ENCODE measurements at regions not wholly inside any gene's neighbourhood (a gene's known extent, or its start where the extent isn't known, plus 50 kb on each side); places are given as distances from the start of the nearest gene placed in this dataset.

DNA sequence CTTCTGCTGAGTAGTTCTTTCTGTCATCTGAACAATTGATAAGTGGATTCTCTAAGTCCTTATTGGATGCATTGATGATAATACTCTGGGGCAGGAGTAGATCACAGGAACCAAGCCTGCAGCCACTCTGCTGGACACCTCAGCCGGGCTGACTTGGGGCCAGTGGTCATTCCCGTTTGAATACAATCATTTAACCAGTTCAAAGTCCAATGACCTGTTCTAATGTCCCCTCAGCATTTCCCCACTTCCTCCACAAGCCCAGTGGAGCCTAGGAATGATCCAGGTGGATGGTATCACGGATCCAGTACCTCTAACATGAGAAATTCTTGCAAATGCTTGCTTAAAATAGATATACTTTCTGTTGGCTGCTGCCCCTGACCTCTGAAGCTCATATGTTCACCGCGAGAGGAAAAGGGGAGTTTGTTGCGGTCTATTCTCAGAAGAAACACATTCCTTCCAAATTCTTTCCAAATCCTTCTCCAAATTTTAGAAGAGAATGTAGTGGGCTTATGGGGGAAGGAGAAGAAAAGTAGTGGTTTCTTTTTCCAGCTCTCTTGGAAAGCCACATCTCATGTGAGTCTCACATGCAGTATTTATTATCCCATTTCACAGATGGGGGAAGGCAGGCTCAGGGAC is 170.9 kb downstream of the INHBB start:
- no peaks in the 10 kb centered on the region for H3K9me3 ChIP-seq
- in situ Hi-C loops (cut with MboI; ENCODE audit: low sequenced_read_pairs in 4 of 4) = no loop called here
- TF ChIP-seq, protein P1, sequence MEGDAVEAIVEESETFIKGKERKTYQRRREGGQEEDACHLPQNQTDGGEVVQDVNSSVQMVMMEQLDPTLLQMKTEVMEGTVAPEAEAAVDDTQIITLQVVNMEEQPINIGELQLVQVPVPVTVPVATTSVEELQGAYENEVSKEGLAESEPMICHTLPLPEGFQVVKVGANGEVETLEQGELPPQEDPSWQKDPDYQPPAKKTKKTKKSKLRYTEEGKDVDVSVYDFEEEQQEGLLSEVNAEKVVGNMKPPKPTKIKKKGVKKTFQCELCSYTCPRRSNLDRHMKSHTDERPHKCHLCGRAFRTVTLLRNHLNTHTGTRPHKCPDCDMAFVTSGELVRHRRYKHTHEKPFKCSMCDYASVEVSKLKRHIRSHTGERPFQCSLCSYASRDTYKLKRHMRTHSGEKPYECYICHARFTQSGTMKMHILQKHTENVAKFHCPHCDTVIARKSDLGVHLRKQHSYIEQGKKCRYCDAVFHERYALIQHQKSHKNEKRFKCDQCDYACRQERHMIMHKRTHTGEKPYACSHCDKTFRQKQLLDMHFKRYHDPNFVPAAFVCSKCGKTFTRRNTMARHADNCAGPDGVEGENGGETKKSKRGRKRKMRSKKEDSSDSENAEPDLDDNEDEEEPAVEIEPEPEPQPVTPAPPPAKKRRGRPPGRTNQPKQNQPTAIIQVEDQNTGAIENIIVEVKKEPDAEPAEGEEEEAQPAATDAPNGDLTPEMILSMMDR (IDR thresholded peaks at IDR 0.05 in 4 of 5, conservative IDR thresholded peaks at IDR 0.05 in 1 of 5) = no peak
- no peak for TF ChIP-seq POLR2A (IDR thresholded peaks at IDR 0.05)

DNA sequence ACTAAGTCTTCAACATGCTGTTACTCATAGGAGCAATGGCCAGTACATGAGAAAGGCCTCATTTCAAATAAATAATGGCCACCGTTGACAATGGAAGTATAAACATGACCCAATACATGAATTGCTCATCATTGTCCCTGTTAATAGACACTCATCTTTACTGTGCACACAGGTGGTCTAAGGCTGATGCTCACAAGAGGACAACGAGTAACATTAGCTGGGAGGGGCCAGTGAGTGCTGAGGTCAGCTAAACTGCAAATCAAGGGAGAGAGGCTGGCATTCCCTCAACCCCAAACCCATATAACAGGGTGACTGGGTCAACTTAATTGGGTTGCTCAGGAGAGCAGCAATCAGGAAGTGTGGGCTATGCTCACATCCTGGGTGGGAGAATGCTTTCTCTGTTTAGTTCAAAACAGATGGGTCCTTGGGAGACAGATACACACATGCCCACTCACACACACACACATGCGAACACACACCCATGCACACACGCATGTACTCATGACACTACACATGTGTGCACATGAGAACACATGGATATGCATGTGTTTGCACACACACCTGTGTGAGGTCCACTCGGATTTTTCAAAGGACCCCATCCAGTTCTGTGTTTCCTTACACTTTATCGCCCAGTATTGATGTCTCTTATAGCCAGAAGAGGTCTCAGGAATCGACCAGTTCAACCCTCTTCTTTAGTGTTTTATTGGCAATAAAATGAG is 172.0 kb downstream of the INHBB start:
- Histone ChIP-seq H3K27ac (no peak overlapping the region), H3K9me3 (no peaks in the 10 kb centered on the region), H3K4me1 (peaks cover 0 to 5% of the 10 kb centered on the region in 2 donors), H3K27me3 (no peaks in the 10 kb centered on the region), H3K36me3 (no peaks in the 10 kb centered on the region), H3K4me3 (no peak overlapping the region)
- no peak for TF ChIP-seq POLR2A (IDR thresholded peaks at IDR 0.05)
- TF ChIP-seq, protein P1 (IDR thresholded peaks at IDR 0.05 in 4 of 5, conservative IDR thresholded peaks at IDR 0.05 in 1 of 5) = no peak
- in situ Hi-C loops (cut with MboI; ENCODE audit: low sequenced_read_pairs in 4 of 4) (no loop called here), intact Hi-C loops (cut with DNase I; ENCODE audit: low total_unique reads) (no loop called here)
- ATAC-seq (no peak), DNase-seq (no peak)

More for the DNA sequence above, 170.9 kb downstream of the INHBB start:
- no peak for ATAC-seq
- no peaks in the 10 kb centered on the region for H3K27me3 ChIP-seq
- H3K4me1 ChIP-seq = peaks cover 5 to 13% of the 10 kb centered on the region in 2 donors
- H3K4me3 ChIP-seq = no peak overlapping the region
- intact Hi-C loops (cut with DNase I; ENCODE audit: low total_unique reads) = no loop called here
- H3K27ac ChIP-seq = no peak overlapping the region
- no peaks in the 10 kb centered on the region for H3K36me3 ChIP-seq
- no peak for DNase-seq

DNA sequence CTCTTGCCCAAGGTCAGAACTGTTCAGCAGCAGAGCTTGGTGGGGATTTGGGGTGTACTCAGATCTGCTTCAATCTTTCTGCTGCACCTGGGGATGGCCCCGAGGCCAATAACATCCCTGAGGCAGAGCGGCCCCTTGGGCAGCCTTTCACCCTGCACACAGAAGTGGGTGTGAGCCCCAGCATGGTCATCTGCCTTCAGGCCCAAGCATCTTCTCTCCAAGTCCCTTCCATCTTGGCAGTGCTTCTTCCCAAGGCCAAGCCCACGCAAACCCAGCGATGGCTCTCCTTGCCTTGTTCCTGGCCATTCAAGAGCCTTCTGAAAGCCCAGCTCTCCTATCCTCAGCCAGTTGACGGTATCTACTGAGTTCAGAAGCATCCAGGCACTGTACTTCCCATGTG is 172.9 kb downstream of the INHBB start:
- H3K4me1 ChIP-seq = peaks cover 0 to 5% of the 10 kb centered on the region in 2 donors
- ATAC-seq (no peak), DNase-seq (no peak)
- no peak overlapping the region for H3K4me3 ChIP-seq
- no peaks in the 10 kb centered on the region for H3K9me3 ChIP-seq
- intact Hi-C loops (cut with DNase I; ENCODE audit: low total_unique reads) = no loop called here
- in situ Hi-C loops (cut with MboI; ENCODE audit: low sequenced_read_pairs in 4 of 4) = no loop called here
- no peaks in the 10 kb centered on the region for H3K27me3 ChIP-seq
- H3K36me3 ChIP-seq = no peaks in the 10 kb centered on the region
- TF ChIP-seq, protein P1 (IDR thresholded peaks at IDR 0.05 in 4 of 5, conservative IDR thresholded peaks at IDR 0.05 in 1 of 5) = no peak
- TF ChIP-seq POLR2A (IDR thresholded peaks at IDR 0.05) = no peak
- H3K27ac ChIP-seq = no peak overlapping the region

DNA sequence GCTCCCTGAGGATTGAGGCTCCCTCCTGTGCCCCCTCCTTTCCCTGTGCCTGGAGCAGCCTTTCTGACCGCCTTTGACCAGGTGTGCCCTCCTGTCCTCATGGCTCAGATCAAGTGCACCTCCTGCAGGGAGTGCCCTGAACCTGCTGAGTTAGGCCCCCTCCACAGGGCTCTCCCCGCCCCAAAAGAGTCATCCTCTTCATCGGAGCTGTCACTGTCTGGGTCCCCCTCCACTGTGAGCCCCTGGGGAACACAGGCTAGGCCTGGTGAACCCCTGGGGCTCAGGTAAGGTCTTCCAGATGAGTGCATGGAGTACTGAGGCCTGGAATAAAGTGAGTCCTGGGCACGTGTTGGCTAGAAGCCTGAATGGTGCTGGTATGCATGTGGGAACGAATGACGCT is 173.5 kb downstream of the INHBB start:
- TF ChIP-seq, protein P1 (IDR thresholded peaks at IDR 0.05 in 4 of 5, conservative IDR thresholded peaks at IDR 0.05 in 1 of 5) = no peak
- TF ChIP-seq POLR2A (IDR thresholded peaks at IDR 0.05) = no peak
- ATAC-seq = no peak
- intact Hi-C loops (cut with DNase I; ENCODE audit: low total_unique reads) = no loop called here
- DNase-seq = no peak
- Histone ChIP-seq H3K27ac (no peak overlapping the region), H3K27me3 (no peaks in the 10 kb centered on the region), H3K4me1 (peaks cover 0 to 5% of the 10 kb centered on the region in 2 donors), H3K36me3 (no peaks in the 10 kb centered on the region), H3K4me3 (no peak overlapping the region), H3K9me3 (no peaks in the 10 kb centered on the region)
- in situ Hi-C loops (cut with MboI; ENCODE audit: low sequenced_read_pairs in 4 of 4) = no loop called here
